Testis (tissue), 2 donors: ENCODE measurements at regions not wholly inside any gene's neighbourhood (a gene's known extent, or its start where the extent isn't known, plus 50 kb on each side); places are given as distances from the start of the nearest gene placed in this dataset.
A peak's percentile ranks its signal among the peaks of the same experiment; 100 is the strongest.

Experiments
- DNase-seq: peaks from one replicate; pipeline ENCODE4 v3.0.0-alpha.2; 2019
- H3K27ac ChIP-seq, 2 donors: fragments of 200-600 bp; sonication (generic); one replicate each; pipeline ENCODE4 v1.5.1; 2019
- H3K27me3 ChIP-seq: fragments of 200-600 bp; sonication (generic); one replicate; pipeline ENCODE4 v1.5.1; 2019
- H3K36me3 ChIP-seq: fragments of 200-600 bp; sonication (generic); one replicate; pipeline ENCODE4 v1.5.1; 2017; ENCODE audit warnings: low read depth; ENCODE audit errors: missing control alignments
- H3K4me1 ChIP-seq: fragments of 200-600 bp; sonication (generic); one replicate; pipeline ENCODE4 v1.5.1; 2019
- H3K4me3 ChIP-seq, 2 donors: fragments of 200-600 bp; sonication (generic); one replicate each; pipeline ENCODE4 v1.5.1; 2017 to 2019
- H3K9me3 ChIP-seq: fragments of 200-600 bp; sonication (generic); one replicate; pipeline ENCODE4 v1.5.1; 2017
- CTCF ChIP-seq, 3 experiments: fragments of 450-650 bp in 2 of 3; fragments of 200-600 bp in 1 of 3; sonication (generic) in 1 of 3; IDR thresholded peaks; one replicate each; pipeline ENCODE4 v1.5.1; 2016 to 2019; ENCODE audit warnings: antibody characterized with exemption in 3 of 3, mild to moderate bottlenecking in 2 of 3, moderate library complexity in 1 of 3
- POLR2A ChIP-seq: fragments of 450-650 bp; IDR thresholded peaks from one replicate; pipeline ENCODE4 v1.6.1; 2017; ENCODE audit warnings: antibody characterized with exemption, mild to moderate bottlenecking, moderate library complexity
- WGBS, 2 donors: methylation state at CpG; one replicate each; pipeline ENCODE4 v1.1.5; 2018; 5-methylcytosine and 5-hydroxymethylcytosine counted together
- intact Hi-C: fragments of 100-400 bp; cut with DNase I; formaldehyde crosslinking; loops from one replicate; pipeline ENCODE4 v1.15.1; 2023; ENCODE audit warnings: low total_unique reads

GRCh38 chr1:118317842-118318614 lies 133.0 kb upstream of the SPAG17 start:
- Histone ChIP-seq H3K9me3 (no peaks in the 10 kb centered on the region), H3K27ac (no peak overlapping the region), H3K36me3 (no peaks in the 10 kb centered on the region), H3K27me3 (no peaks in the 10 kb centered on the region), H3K4me1 (no peaks in the 10 kb centered on the region), H3K4me3 (no peak overlapping the region)
- TF ChIP-seq CTCF (IDR thresholded peaks at IDR 0.05) = no peak
- TF ChIP-seq POLR2A = no peak
- intact Hi-C loops = no loop called here
- no peak for DNase-seq
- WGBS, 2 donors = 67 to 71% methylated on average over 6 of the region's 6 CpGs

- DNase-seq = no peak
- Histone ChIP-seq H3K4me3 (no peak overlapping the region), H3K36me3 (no peaks in the 10 kb centered on the region), H3K27me3 (no peaks in the 10 kb centered on the region), H3K27ac (no peak overlapping the region), H3K9me3 (no peaks in the 10 kb centered on the region), H3K4me1 (no peaks in the 10 kb centered on the region)
- intact Hi-C loops = no loop called here
- WGBS, 2 donors = 76 to 81% methylated on average over 4 of the region's 4 CpGs
- no peak for TF ChIP-seq CTCF (IDR thresholded peaks at IDR 0.05)
- no peak for TF ChIP-seq POLR2A
Measured at GRCh38 chr1:118306851-118307250, 121.8 kb upstream of the SPAG17 start.

- 54 to 67% methylated on average over 4 of the region's 4 CpGs for WGBS, 2 donors
- Histone ChIP-seq H3K27me3 (no peaks in the 10 kb centered on the region), H3K36me3 (no peaks in the 10 kb centered on the region), H3K4me3 (no peak overlapping the region), H3K9me3 (no peaks in the 10 kb centered on the region), H3K27ac (no peak overlapping the region), H3K4me1 (no peaks in the 10 kb centered on the region)
- intact Hi-C loops = no loop called here
- TF ChIP-seq CTCF (IDR thresholded peaks at IDR 0.05) (peak in 2 of 3 experiments; percentile 24 to 32), POLR2A (no peak)
- no peak for DNase-seq
Measured at GRCh38 chr1:118304722-118305359, 119.8 kb upstream of the SPAG17 start.

GRCh38 chr1:118303534-118303933 lies 118.5 kb upstream of the SPAG17 start:
- TF ChIP-seq POLR2A (no peak), CTCF (IDR thresholded peaks at IDR 0.05) (no peak)
- Histone ChIP-seq H3K27me3 (no peaks in the 10 kb centered on the region), H3K9me3 (no peaks in the 10 kb centered on the region), H3K4me3 (no peak overlapping the region), H3K36me3 (no peaks in the 10 kb centered on the region), H3K4me1 (peaks cover 2% of the 10 kb centered on the region), H3K27ac (no peak overlapping the region)
- WGBS, 2 donors = 68 to 69% methylated on average over 4 of the region's 4 CpGs
- intact Hi-C loops = no loop called here
- no peak for DNase-seq

- Histone ChIP-seq H3K27ac (no peak overlapping the region), H3K4me3 (no peak overlapping the region), H3K4me1 (peaks cover 6% of the 10 kb centered on the region), H3K9me3 (no peaks in the 10 kb centered on the region), H3K27me3 (no peaks in the 10 kb centered on the region), H3K36me3 (no peaks in the 10 kb centered on the region)
- no peak for DNase-seq
- intact Hi-C loops = no loop called here
- TF ChIP-seq CTCF (IDR thresholded peaks at IDR 0.05) (no peak), POLR2A (no peak)
Measured at GRCh38 chr1:118303064-118303463, 118.0 kb upstream of the SPAG17 start.
